HG03097 (cell line): ENCODE measurements at regions not wholly inside any gene's neighbourhood (a gene's known extent, or its start where the extent isn't known, plus 50 kb on each side); places are given as distances from the start of the nearest gene placed in this dataset.

Source experiments
- ATAC-seq: cut with Tn5 transposase; IDR thresholded peaks from one replicate; pipeline ENCODE4 v1.9.1; 2021; ENCODE audit not compliant: unreplicated experiment, low FRiP score

DNA sequence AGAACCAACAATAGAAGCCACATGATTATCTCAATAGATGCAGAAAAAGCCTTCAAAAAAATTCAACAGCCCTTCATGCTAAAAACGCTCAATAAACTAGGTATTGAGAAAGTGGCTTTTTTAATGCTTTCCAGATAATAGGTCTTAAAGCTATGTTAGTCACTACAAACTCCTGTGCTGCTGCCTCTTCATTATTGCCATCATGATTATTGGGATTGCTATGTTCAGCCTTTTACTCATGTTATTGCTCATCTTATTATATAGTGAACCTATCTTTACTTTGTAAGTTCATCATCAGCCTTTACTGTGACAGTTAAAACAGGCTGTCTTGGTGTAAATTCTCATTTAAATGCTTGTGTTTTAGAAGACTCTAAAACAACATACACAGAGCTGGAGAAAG lies 1557.2 kb upstream of the ZEB2 start:
- no peak for ATAC-seq

DNA sequence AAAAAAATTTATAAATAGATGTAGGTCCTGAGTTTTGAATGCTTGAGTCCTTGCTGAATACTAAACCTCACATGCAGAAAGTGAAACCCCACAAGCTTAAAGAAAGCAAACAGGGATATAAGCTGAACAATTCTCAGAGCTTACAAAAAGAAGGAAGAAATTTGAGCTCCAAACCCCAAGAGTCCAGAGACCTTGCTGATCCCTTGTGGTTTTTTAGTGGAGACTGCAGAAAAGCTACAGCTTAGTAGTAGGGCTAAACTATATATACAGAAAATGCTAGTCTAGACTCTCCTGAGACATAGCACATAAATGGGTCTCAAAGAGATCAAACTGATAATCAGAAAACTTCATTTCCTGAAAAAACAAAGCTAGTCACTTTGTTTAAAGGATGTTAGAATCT lies 1548.1 kb upstream of the ZEB2 start:
- ATAC-seq: no peak

DNA sequence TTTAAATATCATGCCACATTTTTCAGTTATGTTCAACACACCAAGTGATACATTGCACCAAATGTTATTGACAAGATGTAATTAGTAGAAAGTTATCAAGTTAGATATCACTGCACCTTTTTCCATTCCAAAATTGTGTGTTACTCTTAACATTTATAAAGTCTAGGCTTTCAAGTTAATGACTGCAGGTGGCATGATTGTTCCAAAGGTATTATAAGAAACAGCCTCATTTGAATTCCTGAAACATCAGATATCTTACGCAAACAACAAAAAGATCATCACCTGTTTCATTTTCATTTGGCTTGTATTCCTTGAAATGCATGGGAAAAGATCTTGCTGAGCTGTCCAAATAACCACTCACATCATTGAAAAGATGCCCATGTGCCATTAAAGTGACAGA lies 1528.2 kb upstream of the ZEB2 start:
- ATAC-seq: no peak

DNA sequence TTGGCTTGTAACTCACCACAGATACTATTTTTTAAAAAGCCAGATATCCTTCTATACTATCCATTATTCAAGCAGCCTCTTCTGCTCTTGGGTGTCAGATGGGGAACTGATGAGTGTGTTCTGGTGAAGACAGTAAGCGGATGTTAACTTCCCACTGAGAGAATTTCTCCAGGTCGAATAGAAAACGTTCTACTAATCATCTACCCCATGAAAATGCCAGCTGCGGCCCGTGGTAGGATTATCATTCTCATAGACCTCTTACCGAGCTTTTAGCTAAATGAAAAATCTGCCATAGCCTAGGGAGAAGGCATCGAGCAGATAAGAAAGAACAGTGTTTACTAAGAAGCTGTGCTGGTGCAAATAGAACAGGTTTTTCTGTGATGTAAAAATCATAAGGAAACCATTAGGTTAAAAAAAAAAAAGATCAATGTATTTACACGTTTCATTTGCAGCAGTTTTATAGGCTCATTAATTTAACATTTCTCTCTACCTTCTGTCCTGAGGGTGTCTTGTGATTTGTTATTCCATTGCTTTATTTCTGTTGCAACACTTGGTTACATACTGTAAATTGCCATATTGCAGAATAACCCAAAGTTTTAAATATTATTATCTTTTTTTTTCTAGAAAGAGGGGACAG lies 1521.5 kb upstream of the ZEB2 start:
- no peak for ATAC-seq

DNA sequence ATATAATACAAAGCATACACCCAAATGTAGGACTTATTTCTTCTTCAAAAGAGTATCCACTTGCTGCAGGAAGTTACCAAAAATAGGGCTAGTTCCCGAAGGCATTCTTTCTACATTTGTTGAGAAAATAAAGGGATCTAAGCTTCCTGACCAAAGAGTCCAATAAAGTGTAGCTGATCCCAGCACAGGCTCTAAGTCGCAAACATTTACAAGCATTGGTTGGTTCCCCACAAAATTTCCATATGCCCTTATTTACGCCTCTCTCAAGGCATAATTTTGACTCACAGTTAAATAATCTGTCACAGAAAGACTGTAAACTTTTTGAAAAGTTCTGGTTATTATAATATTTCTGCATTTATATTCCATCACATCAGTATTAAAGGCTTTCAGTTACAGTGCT lies 1520.1 kb upstream of the ZEB2 start:
- no peak for ATAC-seq

DNA sequence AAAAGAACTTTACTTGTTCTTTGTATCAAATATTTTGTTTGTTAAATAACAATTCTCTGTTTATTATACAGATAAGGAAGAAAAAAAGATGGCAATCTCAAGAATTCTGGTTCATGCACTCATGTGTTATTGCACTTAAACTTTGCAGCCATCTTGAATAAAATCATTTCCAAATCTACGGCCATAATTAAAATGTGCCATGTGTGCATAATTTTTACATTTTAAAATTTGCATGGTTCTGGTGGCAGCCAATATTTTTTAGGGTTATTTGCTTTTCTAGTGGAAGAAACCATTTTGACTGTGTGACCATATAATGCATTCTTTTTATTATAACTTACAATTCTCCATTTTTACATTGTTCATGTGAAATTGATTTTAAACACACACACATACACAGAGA lies 1518.1 kb upstream of the ZEB2 start:
- ATAC-seq: no peak

DNA sequence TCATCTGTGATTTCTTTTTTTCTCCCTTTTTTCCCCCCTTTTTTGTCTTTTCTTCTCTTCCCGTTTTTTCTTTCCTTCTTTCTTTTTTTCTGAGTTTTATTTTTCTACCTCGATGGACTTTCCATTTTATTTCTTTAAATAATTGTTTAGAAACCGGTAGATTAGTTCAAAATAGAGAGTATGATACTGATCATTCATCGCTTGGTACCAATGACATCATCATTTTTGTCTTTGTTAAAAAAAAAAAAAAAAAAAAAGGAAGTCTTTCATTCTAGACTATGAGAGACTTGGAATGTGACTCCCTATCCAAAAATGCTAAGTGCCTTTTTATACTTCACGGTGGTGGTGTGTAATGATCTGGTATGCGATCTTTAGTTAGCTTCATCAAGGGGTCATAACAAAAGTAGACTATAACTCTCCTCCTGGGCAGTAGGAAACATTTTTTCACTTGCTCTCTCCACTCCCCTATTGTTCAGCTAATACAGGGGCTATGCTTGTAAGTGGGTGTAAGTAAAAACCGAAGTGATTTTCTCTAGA lies 1517.5 kb upstream of the ZEB2 start:
- no peak for ATAC-seq

DNA sequence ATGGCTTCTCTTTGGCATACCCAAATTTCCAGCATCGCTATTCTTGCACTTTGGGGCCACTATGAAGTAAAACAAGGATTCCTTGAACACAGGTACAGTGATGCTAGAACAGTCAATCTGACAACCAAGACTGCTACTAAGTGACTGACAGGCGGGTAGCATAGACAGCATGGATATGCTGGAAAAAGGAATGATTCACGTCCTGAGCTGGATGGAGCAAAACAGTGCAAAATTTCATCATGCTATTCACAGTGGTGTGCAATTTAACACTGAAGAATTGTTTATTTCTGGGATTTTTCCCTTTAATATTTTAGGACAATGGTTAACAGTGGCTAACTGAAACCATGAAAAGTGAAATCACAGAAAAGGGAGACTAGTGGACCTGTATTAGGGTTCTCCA lies 1511.2 kb upstream of the ZEB2 start:
- no peak for ATAC-seq

DNA sequence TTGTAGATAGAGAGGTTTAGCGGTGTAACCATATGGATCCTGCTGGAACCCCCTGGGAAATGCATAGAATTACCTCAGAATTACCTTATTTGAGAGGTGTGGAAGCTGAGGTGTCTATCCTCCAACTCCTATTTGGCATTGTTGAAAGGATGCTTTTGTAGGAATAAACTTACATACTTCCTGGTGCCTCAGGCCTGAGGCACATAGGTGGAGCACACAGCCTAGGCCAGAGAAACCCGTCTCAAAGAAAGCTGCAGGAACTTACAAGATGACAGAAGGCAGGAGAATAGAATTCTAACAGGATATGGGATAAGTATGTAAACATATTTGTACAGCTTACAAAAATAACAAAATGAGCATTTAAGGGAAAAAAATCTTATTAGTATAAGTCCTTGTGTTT lies 1507.2 kb upstream of the ZEB2 start:
- no peak for ATAC-seq

DNA sequence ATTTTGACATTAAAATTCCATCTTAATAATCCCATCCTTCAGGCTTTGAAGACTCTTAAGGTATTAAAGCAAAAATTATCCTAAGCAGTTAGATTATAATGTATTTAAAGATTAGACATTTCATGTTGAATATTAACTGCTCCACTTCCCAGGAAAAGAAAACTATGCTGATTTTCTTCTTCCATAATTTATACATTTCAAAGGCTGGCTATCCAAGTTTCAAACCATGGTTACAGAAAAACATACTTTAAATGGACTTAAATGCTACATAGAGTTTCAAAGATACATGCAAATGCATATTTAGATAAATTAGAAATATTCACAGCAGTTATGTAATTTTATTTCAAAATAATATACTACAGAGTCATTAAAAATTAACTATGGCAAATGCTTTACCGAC lies 1505.6 kb upstream of the ZEB2 start:
- ATAC-seq: no peak

DNA sequence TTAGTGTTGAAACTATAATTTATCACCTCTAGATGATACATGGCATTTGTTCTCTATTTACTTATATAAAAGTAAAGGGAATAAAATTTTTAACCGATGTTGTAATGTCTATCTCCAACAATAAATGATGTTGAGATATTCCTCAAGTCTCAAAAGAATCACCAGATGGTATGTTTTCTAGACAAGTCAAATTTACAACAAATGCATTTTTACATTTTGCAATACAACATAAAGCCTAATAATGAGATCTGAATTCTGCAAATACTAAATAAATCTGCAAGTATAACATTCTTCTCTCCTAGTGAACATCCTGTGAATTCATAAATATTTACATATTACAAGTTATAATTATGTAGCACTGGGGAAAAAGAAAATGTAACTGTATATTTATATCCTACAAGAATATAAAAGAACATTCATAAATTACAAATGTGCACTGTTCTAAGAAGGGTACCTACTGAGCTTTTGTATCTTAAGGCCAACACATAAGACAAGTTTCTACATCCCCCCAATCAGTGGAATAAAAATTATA lies 1504.4 kb upstream of the ZEB2 start:
- ATAC-seq: no peak

DNA sequence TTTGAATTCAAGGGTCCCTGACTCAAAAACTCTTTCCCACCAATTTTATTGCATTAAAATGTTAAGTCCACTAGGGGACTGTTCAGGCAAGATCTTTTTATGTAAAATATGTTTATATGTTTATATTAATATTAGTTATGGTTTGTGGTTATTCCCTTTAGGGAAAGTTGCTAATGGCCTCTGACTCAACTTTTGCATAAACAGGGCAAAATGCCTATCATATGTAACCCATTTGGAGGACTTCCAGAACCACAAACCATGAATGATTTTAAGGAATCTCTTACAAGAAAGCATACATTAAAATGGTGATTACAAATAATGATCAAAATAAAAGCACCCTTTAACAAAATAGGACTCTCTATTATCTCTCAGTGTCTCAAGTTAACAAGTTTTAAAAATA lies 1484.5 kb upstream of the ZEB2 start:
- ATAC-seq: no peak

DNA sequence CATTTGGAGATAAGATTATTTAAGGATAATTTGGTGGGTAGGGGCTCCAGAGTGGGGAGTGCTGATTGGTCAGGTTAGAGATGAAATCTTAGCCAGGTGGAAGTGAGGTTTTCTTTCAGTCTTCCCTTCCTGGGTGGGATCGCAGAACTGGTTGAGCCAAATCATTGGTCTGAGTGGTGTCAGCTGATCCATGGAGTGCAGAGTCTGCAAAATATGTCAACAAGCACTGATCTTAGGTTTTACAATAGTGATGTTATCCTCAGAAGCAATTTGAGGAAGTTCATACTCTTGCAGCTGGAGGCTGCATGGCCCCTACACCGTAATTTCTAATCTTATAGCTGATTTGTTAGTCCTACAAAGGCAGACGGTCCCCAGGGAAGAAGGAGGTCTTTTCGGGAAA lies 1483.4 kb upstream of the ZEB2 start:
- no peak for ATAC-seq

DNA sequence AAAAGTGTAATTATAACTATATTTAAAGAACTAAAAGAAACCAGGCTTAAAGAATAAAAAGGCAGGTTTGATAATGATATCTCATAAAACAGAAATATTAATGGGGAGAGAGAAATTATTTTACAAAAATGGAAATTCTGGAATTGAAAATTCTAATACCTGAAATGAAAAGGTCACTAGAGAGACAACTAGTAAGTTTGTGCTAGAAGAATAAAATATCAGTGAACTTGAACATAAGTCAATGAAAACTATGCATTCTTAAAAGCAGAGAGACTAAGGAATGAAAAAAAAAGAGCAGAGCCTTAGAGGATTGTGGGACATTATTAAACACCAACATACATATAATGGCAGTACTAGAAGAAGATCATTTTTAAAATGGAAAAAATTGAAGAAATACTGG lies 1475.0 kb upstream of the ZEB2 start:
- no peak for ATAC-seq

DNA sequence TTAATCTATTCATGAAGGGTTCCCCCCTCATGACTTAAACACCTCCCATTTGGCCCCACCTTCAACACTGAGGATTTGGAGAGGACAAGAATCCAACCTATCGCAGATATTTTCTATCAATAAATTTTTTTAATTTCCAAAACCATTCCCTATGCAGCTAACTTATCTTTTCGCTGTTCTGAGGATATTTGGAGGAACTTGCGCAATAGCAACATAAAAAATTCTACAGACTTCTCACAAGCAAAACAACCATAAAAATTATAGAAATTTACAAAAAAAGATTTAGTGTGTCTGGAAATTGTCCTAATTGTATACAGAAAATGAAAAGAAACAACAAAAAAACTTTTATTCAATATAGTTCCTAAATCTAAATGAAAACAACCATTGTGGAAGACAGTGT lies 1472.7 kb upstream of the ZEB2 start:
- no peak for ATAC-seq

DNA sequence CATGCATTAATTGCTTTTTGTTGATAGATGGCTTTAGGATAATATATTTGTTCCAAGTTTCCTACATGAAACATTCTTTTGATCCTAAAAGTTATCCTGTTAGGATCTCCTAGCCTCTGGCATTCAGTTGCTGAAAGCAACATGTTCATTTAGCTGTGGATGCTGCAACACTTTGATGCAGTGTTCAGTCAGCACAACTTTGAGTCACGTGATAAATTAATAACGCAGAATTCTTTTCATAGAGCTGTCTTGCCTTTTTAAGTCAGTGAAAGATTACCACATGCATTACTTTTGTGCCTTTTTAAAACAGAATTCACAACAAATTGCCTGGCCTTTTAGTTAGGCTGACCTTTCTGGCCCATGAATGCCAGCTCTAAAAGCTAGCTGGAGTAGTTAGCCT lies 1467.9 kb upstream of the ZEB2 start:
- ATAC-seq: no peak

DNA sequence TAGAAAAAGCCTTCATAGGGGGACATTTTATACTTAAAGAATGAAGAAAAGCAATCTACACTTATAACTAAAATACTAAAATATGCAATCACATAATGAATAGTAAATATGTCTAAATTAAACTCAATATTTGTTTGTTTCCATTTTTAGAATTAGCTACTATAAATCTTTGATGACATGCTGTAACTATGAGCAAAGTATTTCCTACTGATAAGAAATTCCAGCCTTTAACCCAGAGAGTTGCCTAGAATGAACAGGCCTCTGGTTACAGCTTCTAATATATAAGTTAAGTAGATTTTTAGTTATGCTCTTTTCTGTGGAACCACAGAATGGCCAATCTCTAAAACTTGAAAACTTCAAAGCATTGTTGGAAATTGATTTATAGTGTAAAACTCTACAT lies 1465.6 kb upstream of the ZEB2 start:
- no peak for ATAC-seq

DNA sequence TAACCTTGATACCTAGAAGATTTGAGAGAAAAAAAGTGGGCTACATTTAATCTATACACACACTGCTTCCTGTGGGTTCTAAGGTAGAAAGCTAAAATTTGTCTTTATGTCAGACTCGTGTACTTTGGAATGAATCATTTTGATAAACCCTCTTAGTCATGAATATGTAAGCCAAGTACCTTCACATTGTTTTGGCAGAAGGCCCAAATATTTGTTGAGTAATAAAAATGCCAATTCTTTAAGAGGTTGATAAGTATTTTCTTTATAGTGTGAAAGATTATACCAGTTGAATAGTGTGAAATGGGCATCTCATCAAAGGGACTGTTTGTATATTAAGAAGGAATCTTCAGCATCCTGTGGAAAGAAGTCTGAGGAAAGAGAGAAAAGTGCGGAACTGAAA lies 1464.7 kb upstream of the ZEB2 start:
- ATAC-seq: no peak

DNA sequence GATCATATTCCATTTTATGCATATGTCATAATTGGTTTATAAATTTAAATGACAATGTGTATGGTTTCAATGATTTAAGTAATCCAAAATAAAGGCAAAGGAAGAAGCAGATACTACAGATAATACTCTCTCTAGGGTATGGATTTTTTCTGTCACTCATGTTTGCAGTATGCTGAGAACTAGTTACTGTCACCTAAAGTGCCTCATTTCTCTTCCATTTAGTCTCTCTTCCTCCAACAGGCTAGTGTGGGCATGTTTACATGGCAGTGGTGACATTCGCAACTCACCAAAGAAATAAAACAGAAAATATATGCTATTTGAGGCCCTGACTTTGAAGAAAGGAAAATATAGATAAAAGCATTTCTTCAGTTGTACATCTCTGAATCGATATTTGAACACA lies 1460.4 kb upstream of the ZEB2 start:
- ATAC-seq: no peak

DNA sequence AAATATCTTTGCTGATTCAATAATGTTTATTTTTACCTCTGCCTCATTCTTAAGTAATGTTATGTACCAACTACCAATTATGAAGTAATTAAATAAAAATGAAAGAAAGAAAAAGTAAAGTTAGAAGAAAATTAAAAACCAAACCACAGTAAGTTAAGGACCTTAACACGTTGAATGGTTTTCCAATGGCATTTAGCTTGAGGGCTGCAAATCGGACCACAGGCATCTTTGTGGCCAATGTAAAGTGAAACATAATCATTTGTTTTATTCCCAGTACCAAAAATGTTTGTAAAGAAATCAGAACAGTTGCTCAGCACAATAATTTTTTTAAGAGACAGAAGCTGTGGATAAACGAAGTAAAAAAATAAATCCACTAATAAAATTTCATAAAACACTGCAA lies 1455.5 kb upstream of the ZEB2 start:
- ATAC-seq: no peak

DNA sequence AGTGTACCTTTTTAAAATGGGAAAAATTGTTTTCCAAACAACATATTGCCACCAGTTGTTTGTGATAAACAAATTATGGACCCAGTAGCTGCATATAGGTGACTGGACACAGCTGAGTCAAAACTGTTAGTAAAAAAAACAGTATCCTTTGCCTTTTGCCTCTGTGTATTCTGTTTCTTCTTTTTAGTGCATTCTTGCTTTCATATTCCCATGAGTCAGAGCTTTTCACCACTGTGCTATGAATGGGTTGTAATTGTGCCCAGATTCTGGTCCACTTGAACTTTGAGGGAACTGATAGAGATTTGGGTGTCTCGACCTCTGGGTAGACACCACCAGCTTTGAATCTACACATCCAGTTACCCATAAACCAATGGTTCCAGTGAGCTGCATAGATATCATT lies 1441.9 kb upstream of the ZEB2 start:
- ATAC-seq: no peak

DNA sequence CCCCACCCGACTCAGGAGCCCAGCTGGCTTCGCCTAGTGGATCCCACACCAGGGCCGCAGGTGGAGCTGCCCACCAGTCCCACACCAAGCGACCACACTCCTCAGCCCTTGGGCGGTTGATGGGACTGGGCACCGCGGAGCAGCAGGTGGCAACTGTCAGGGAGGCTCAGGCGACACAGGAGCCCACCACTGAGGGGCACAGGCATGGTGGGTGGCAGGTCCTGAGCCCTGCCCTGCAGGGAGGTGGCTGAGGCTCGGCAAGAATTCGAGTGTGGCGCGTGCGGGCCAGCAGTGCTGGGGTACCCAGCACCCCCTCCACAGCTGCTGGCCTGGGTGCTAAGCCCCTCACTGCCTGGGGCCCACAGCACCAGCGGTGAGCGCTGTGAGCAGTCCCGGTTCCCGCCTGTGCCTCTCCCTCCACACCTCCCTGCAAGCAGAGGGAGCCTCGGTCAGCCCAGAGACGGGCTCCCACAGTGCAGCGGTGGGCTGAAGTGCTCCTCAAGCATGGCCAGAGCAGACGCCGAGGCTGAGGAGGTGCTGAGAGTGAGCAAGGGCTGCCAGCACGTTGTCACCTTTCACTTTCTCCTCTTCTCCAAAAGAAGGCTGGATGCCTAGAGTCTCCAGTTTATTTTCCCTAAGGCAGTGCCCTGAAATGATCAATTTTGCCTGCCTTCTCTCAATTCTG lies 1440.7 kb upstream of the ZEB2 start:
- ATAC-seq: no peak
